Tibial artery (tissue), 4 donors: ENCODE measurements at regions not wholly inside any gene's neighbourhood (a gene's known extent, or its start where the extent isn't known, plus 50 kb on each side); places are given as distances from the start of the nearest gene placed in this dataset.

ENCODE experiments used
- DNase-seq, 2 donors: peaks; one replicate each; pipeline ENCODE4 v3.0.0-alpha.2; 2019
- H3K27ac ChIP-seq, 2 donors: fragments of 200-600 bp; sonication (generic) in 1 of 2; 1 replicate in 1 of 2; 2 replicates in 1 of 2; pipeline ENCODE4 v1.5.1; 2018 to 2019; ENCODE audit warnings: mild to moderate bottlenecking in 1 of 2
- H3K27me3 ChIP-seq, 2 donors: fragments of 200-600 bp; sonication (generic) in 1 of 2; one replicate each; pipeline versions ENCODE4 v1.5.1 to v1.6.0; 2016 to 2019
- H3K36me3 ChIP-seq, 3 donors: fragments of 200-600 bp; sonication (generic) in 2 of 3; one replicate each; pipeline ENCODE4 v1.5.1; 2016 to 2019; ENCODE audit warnings: mild to moderate bottlenecking in 2 of 3
- H3K4me1 ChIP-seq, 4 donors: fragments of 200-600 bp; sonication (generic) in 2 of 4; 1 replicate in 3 of 4; 2 replicates in 1 of 4; pipeline ENCODE4 v1.5.1; 2016 to 2019
- H3K4me3 ChIP-seq, 2 donors: fragments of 200-600 bp; sonication (generic) in 1 of 2; 1 replicate in 1 of 2; 2 replicates in 1 of 2; pipeline ENCODE4 v1.5.1; 2018 to 2019; ENCODE audit warnings: mild to moderate bottlenecking in 2 of 2
- H3K9me3 ChIP-seq, 3 donors: fragments of 200-600 bp; sonication (generic) in 1 of 3; one replicate each; pipeline ENCODE4 v1.5.1; 2016 to 2019
- CTCF ChIP-seq, 2 experiments: fragments of 200-600 bp in 1 of 2; fragments of 450-650 bp in 1 of 2; IDR thresholded peaks; one replicate each; pipeline ENCODE4 v1.5.1; 2017 to 2019; ENCODE audit warnings: antibody characterized with exemption in 2 of 2, mild to moderate bottlenecking in 1 of 2, moderate library complexity in 1 of 2
- intact Hi-C: fragments of 100-400 bp; cut with DNase I; formaldehyde crosslinking; loops from one replicate; pipeline ENCODE4 v1.15.0; 2023; ENCODE audit warnings: low total_unique reads

GRCh38 chr3:151983538-151983937 lies 110.1 kb downstream of the SUCNR1 start:
- intact Hi-C loops = no loop called here
- H3K27ac ChIP-seq = no peak overlapping the region
- no peaks in the 10 kb centered on the region for H3K27me3 ChIP-seq
- H3K9me3 ChIP-seq = peaks cover 0 to 3% (median 0%) of the 10 kb centered on the region in 3 donors
- no peak for TF ChIP-seq CTCF (IDR thresholded peaks at IDR 0.05)
- DNase-seq = no peak
- no peaks in the 10 kb centered on the region for H3K36me3 ChIP-seq
- H3K4me3 ChIP-seq = no peak overlapping the region
- no peaks in the 10 kb centered on the region for H3K4me1 ChIP-seq

GRCh38 chr3:151985787-151986430 lies 112.5 kb downstream of the SUCNR1 start:
- no peak for TF ChIP-seq CTCF (IDR thresholded peaks at IDR 0.05)
- intact Hi-C loops = no loop called here
- no peak overlapping the region for H3K4me3 ChIP-seq
- no peaks in the 10 kb centered on the region for H3K4me1 ChIP-seq
- DNase-seq = no peak
- no peak overlapping the region for H3K27ac ChIP-seq
- H3K9me3 ChIP-seq = peaks cover 0 to 3% (median 0%) of the 10 kb centered on the region in 3 donors
- no peaks in the 10 kb centered on the region for H3K36me3 ChIP-seq
- no peaks in the 10 kb centered on the region for H3K27me3 ChIP-seq

GRCh38 chr3:151987893-151988292 lies 114.5 kb downstream of the SUCNR1 start:
- Histone ChIP-seq H3K36me3 (no peaks in the 10 kb centered on the region), H3K27me3 (no peaks in the 10 kb centered on the region), H3K4me3 (no peak overlapping the region), H3K4me1 (no peaks in the 10 kb centered on the region), H3K9me3 (peaks cover 0 to 3% (median 0%) of the 10 kb centered on the region in 3 donors), H3K27ac (no peak overlapping the region)
- no peak for DNase-seq
- intact Hi-C loops = no loop called here
- no peak for TF ChIP-seq CTCF (IDR thresholded peaks at IDR 0.05)

- no peak for DNase-seq
- H3K27me3 ChIP-seq = no peaks in the 10 kb centered on the region
- H3K4me3 ChIP-seq = no peak overlapping the region
- H3K4me1 ChIP-seq = no peaks in the 10 kb centered on the region
- H3K36me3 ChIP-seq = no peaks in the 10 kb centered on the region
- intact Hi-C loops = no loop called here
- TF ChIP-seq CTCF (IDR thresholded peaks at IDR 0.05) = no peak
- peaks cover 0 to 3% (median 0%) of the 10 kb centered on the region in 3 donors for H3K9me3 ChIP-seq
- H3K27ac ChIP-seq = no peak overlapping the region
Measured at GRCh38 chr3:151989621-151990020, 116.2 kb downstream of the SUCNR1 start.

- no peak for DNase-seq
- H3K36me3 ChIP-seq = no peaks in the 10 kb centered on the region
- H3K27me3 ChIP-seq = no peaks in the 10 kb centered on the region
- H3K4me1 ChIP-seq = no peaks in the 10 kb centered on the region
- no peak overlapping the region for H3K27ac ChIP-seq
- intact Hi-C loops = no loop called here
- no peaks in the 10 kb centered on the region for H3K9me3 ChIP-seq
- no peak for TF ChIP-seq CTCF (IDR thresholded peaks at IDR 0.05)
- no peak overlapping the region for H3K4me3 ChIP-seq
Measured at GRCh38 chr3:151990696-151991376, 117.4 kb downstream of the SUCNR1 start.
